Panc1 (cell line): ENCODE measurements at regions not wholly inside any gene's neighbourhood (a gene's known extent, or its start where the extent isn't known, plus 50 kb on each side); places are given as distances from the start of the nearest gene placed in this dataset.

Experiments used
- ATAC-seq: fragments of 200-7000 bp; cut with Tn5 transposase; 2 replicates; pipeline ENCODE4 v1.9.1; 2020; ENCODE audit warnings: mild to moderate bottlenecking, moderate library complexity
- BruUV-seq: library from RNA; stranded (reverse); fragments of 400-500 nt; replicated peaks from 2 replicates; lab custom pipeline; 2021; lab: Mats Ljungman, UMichigan
- CTCF ChIA-PET: fragments of 300-600 bp; sonication (Branson Sonifier 250); formaldehyde crosslinking; loops from one replicate; lab custom pipeline; 2022; ENCODE audit warnings: antibody characterized with exemption; lab: Charles Lee
- POLR2A ChIA-PET: fragments of 300-600 bp; sonication (Branson Sonifier 250); formaldehyde crosslinking; loops from one replicate; lab custom pipeline; 2022; ENCODE audit warnings: antibody characterized with exemption; lab: Charles Lee
- DNase-seq: peaks from one replicate; pipeline ENCODE4 v3.0.0-alpha.2; 2010; ENCODE audit warnings: low read depth, low spot score
- H3K27ac ChIP-seq: 2 replicates; pipeline ENCODE4 v1.5.1; 2011; ENCODE audit warnings: mild to moderate bottlenecking, low read length, inconsistent platforms
- H3K27me3 ChIP-seq: fragments of 200-500 bp; sonication (Bioruptor generic); 2 replicates; pipeline ENCODE4 v1.6.0; 2014; ENCODE audit warnings: low read length, inconsistent platforms; ENCODE audit not compliant: control insufficient read depth, insufficient read depth
- H3K36me3 ChIP-seq: fragments of 200-500 bp; sonication (Bioruptor generic); 2 replicates; pipeline ENCODE4 v1.5.1; 2014; ENCODE audit warnings: inconsistent platforms, mild to moderate bottlenecking, low read length, moderate library complexity; ENCODE audit not compliant: control insufficient read depth, insufficient read depth
- H3K4me1 ChIP-seq: 2 replicates; pipeline ENCODE4 v1.5.1; 2011; ENCODE audit warnings: inconsistent platforms, mild to moderate bottlenecking, low read length, moderate library complexity; ENCODE audit not compliant: control insufficient read depth, insufficient read depth
- H3K4me3 ChIP-seq, 2 experiments: 2 replicates each; pipeline ENCODE4 v1.5.1; 2011 to 2012; ENCODE audit warnings: low read depth in 2 of 2, low read length in 2 of 2, mild to moderate bottlenecking in 2 of 2, inconsistent platforms in 1 of 2, moderate library complexity in 1 of 2
- H3K9me3 ChIP-seq: fragments of 200-500 bp; sonication (Bioruptor generic); 2 replicates; pipeline ENCODE4 v1.5.1; 2014; ENCODE audit warnings: low read depth, mild to moderate bottlenecking, inconsistent platforms, low read length, moderate library complexity; ENCODE audit not compliant: control insufficient read depth, insufficient read depth
- CTCF ChIP-seq: fragments of 450-650 bp; IDR thresholded peaks from 2 replicates; pipeline ENCODE4 v1.5.1; 2017; ENCODE audit warnings: mild to moderate bottlenecking
- POLR2AphosphoS5 ChIP-seq: IDR thresholded peaks from 2 replicates; pipeline ENCODE4 v1.6.1; 2012; ENCODE audit warnings: mild to moderate bottlenecking, low read depth, low read length, moderate library complexity
- REST ChIP-seq, 2 experiments: IDR thresholded peaks; 2 replicates each; pipeline ENCODE4 v1.6.1; 2011 to 2012; ENCODE audit warnings: low read depth in 2 of 2, control low read depth in 1 of 2, low read length in 1 of 2, mild to moderate bottlenecking in 1 of 2, moderate library complexity in 1 of 2; ENCODE audit not compliant: insufficient read depth in 1 of 2
- SIN3A ChIP-seq: IDR thresholded peaks from 2 replicates; pipeline ENCODE4 v1.6.1; 2012; ENCODE audit warnings: low read depth, mild to moderate bottlenecking, low read length, moderate library complexity, borderline replicate concordance; ENCODE audit not compliant: insufficient read depth
- TCF7L2 ChIP-seq: IDR thresholded peaks from 2 replicates; pipeline ENCODE4 v1.6.1; 2011; ENCODE audit warnings: mild to moderate bottlenecking, low read depth, low read length, inconsistent platforms
- in situ Hi-C: cut with HindIII; loops from 2 replicates; pipeline ENCODE4 v1.10.0; 2016; ENCODE audit warnings: low sequenced_read_pairs, low pct_unique_long_range_greater_than_20kb
- intact Hi-C: fragments of 100-400 bp; cut with micrococcal nuclease; formaldehyde crosslinking; loops from one replicate; pipeline ENCODE4 v1.10.0; 2022; ENCODE audit not compliant: unreplicated experiment

- H3K27ac ChIP-seq = no peak overlapping the region
- POLR2A ChIA-PET = interaction anchor here (0.6 kb wide), 1 partner anchor 182 kb away, joined by 3 read pairs; no protein-coding TSS in a partner anchor
- intact Hi-C loops = no loop called here
- in situ Hi-C loops = no loop called here
- no peaks in the 10 kb centered on the region for H3K4me1 ChIP-seq
- TF ChIP-seq SIN3A (no peak), POLR2AphosphoS5 (no peak)
- DNase-seq = no peak
- no TSS peak for BruUV-seq
- no peaks in the 10 kb centered on the region for H3K9me3 ChIP-seq
- H3K36me3 ChIP-seq = no peaks in the 10 kb centered on the region
- CTCF ChIA-PET = interaction anchor here (0.6 kb wide), 1 partner anchor 100 kb away, joined by 3 read pairs; no protein-coding TSS in a partner anchor
- no peaks in the 10 kb centered on the region; the same call in 1 of the 2 replicates for H3K27me3 ChIP-seq
- H3K4me3 ChIP-seq = no peak overlapping the region
- ATAC-seq = peak; percentile 15; the same call in 1 of the 2 replicates
These were observed 112.5 kb downstream of the KCNF1 start for GRCh38 chr2:11024259-11024645.

GRCh38 chr2:11024687-11025086, 113.0 kb downstream of the KCNF1 start:
- no peak overlapping the region for H3K27ac ChIP-seq
- no peak for ATAC-seq
- intact Hi-C loops (no loop called here), in situ Hi-C loops (no loop called here)
- no peak for TF ChIP-seq CTCF
- no peak for TF ChIP-seq POLR2AphosphoS5
- TF ChIP-seq TCF7L2 = no peak
- TF ChIP-seq REST (IDR thresholded peaks at IDR 0.05; ENCODE audit: insufficient read depth in 1 of 2, low read depth in 2 of 2, low read length in 1 of 2) = no peak
- no peak for TF ChIP-seq SIN3A
- no peak overlapping the region for H3K4me3 ChIP-seq
- CTCF ChIA-PET = no interaction called here
- no peaks in the 10 kb centered on the region for H3K27me3 ChIP-seq
- POLR2A ChIA-PET = interaction anchor here (0.6 kb wide), 1 partner anchor 181 kb away, joined by 3 read pairs; no protein-coding TSS in a partner anchor
- no peaks in the 10 kb centered on the region for H3K9me3 ChIP-seq
- DNase-seq = no peak
- H3K36me3 ChIP-seq = no peaks in the 10 kb centered on the region
- no TSS peak for BruUV-seq
- H3K4me1 ChIP-seq = no peaks in the 10 kb centered on the region

- ATAC-seq = no peak
- Histone ChIP-seq H3K9me3 (no peaks in the 10 kb centered on the region), H3K36me3 (no peaks in the 10 kb centered on the region), H3K4me3 (no peak overlapping the region), H3K27me3 (no peaks in the 10 kb centered on the region), H3K4me1 (no peaks in the 10 kb centered on the region), H3K27ac (no peak overlapping the region)
- intact Hi-C loops (no loop called here), in situ Hi-C loops (no loop called here)
- POLR2A ChIA-PET = no interaction called here
- CTCF ChIA-PET = no interaction called here
- TF ChIP-seq SIN3A (no peak), POLR2AphosphoS5 (no peak), TCF7L2 (no peak), CTCF (no peak), REST (IDR thresholded peaks at IDR 0.05; ENCODE audit: insufficient read depth in 1 of 2, low read depth in 2 of 2, low read length in 1 of 2) (no peak)
- no peak for DNase-seq
- BruUV-seq = no TSS peak
These were observed 114.7 kb downstream of the KCNF1 start for GRCh38 chr2:11026286-11026921.
